Panc1 (cell line): ENCODE measurements at regions not wholly inside any gene's neighbourhood (a gene's known extent, or its start where the extent isn't known, plus 50 kb on each side); places are given as distances from the start of the nearest gene placed in this dataset.

Source experiments
- POLR2AphosphoS5 ChIP-seq: IDR thresholded peaks from 2 replicates; pipeline ENCODE4 v1.6.1; 2012; ENCODE audit warnings: mild to moderate bottlenecking, low read depth, low read length, moderate library complexity
- TCF7L2 ChIP-seq: IDR thresholded peaks from 2 replicates; pipeline ENCODE4 v1.6.1; 2011; ENCODE audit warnings: mild to moderate bottlenecking, low read depth, low read length, inconsistent platforms
- TF ChIP-seq, protein P1 (sequence below): fragments of 450-650 bp; IDR thresholded peaks from 2 replicates; pipeline ENCODE4 v1.5.1; 2017; ENCODE audit warnings: mild to moderate bottlenecking
- TF ChIP-seq, protein P2 (sequence below), 2 experiments: IDR thresholded peaks; 2 replicates each; pipeline ENCODE4 v1.6.1; 2011 to 2012; ENCODE audit warnings: low read depth in 2 of 2, control low read depth in 1 of 2, low read length in 1 of 2, mild to moderate bottlenecking in 1 of 2, moderate library complexity in 1 of 2; ENCODE audit not compliant: insufficient read depth in 1 of 2

DNA sequence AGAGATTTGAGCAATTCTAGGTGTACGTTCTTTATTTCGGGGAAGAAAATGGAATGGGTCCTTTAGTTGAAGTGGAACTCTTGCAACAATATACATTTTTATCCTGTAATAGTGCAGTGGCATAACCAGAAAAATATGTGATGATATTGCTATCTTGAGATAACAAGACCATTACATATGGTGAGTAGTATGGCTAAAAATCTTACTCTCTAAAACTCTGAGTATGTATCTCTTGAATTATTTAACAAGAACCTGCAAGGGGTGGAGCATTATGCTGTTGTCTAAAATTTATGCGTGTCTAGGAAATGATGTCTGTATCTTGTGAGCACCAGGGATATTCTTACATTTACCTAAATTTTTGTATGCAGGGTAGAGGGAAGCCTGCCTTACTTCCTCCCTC is 68.4 kb upstream of the SLC4A10 start:
- TF ChIP-seq, protein P1, sequence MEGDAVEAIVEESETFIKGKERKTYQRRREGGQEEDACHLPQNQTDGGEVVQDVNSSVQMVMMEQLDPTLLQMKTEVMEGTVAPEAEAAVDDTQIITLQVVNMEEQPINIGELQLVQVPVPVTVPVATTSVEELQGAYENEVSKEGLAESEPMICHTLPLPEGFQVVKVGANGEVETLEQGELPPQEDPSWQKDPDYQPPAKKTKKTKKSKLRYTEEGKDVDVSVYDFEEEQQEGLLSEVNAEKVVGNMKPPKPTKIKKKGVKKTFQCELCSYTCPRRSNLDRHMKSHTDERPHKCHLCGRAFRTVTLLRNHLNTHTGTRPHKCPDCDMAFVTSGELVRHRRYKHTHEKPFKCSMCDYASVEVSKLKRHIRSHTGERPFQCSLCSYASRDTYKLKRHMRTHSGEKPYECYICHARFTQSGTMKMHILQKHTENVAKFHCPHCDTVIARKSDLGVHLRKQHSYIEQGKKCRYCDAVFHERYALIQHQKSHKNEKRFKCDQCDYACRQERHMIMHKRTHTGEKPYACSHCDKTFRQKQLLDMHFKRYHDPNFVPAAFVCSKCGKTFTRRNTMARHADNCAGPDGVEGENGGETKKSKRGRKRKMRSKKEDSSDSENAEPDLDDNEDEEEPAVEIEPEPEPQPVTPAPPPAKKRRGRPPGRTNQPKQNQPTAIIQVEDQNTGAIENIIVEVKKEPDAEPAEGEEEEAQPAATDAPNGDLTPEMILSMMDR: no peak
- TF ChIP-seq, protein P2, sequence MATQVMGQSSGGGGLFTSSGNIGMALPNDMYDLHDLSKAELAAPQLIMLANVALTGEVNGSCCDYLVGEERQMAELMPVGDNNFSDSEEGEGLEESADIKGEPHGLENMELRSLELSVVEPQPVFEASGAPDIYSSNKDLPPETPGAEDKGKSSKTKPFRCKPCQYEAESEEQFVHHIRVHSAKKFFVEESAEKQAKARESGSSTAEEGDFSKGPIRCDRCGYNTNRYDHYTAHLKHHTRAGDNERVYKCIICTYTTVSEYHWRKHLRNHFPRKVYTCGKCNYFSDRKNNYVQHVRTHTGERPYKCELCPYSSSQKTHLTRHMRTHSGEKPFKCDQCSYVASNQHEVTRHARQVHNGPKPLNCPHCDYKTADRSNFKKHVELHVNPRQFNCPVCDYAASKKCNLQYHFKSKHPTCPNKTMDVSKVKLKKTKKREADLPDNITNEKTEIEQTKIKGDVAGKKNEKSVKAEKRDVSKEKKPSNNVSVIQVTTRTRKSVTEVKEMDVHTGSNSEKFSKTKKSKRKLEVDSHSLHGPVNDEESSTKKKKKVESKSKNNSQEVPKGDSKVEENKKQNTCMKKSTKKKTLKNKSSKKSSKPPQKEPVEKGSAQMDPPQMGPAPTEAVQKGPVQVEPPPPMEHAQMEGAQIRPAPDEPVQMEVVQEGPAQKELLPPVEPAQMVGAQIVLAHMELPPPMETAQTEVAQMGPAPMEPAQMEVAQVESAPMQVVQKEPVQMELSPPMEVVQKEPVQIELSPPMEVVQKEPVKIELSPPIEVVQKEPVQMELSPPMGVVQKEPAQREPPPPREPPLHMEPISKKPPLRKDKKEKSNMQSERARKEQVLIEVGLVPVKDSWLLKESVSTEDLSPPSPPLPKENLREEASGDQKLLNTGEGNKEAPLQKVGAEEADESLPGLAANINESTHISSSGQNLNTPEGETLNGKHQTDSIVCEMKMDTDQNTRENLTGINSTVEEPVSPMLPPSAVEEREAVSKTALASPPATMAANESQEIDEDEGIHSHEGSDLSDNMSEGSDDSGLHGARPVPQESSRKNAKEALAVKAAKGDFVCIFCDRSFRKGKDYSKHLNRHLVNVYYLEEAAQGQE (IDR thresholded peaks at IDR 0.05; ENCODE audit: insufficient read depth in 1 of 2, low read depth in 2 of 2, low read length in 1 of 2): no peak
- TF ChIP-seq POLR2AphosphoS5 (no peak), TCF7L2 (no peak)
